CD4-positive, CD25-positive, alpha-beta regulatory T cell (primary cell): ENCODE measurements at regions not wholly inside any gene's neighbourhood (a gene's known extent, or its start where the extent isn't known, plus 50 kb on each side); places are given as distances from the start of the nearest gene placed in this dataset.
"Not testable (repeated sequence)": the region's sequence is repeated elsewhere in the genome, so short reads cannot be mapped to it uniquely, and the experiment has no call there.

Experiments
- ATAC-seq, 2 donors: fragments of 150-1000 bp; cut with Tn5 transposase; one replicate each; pipeline ENCODE4 v1.10.0; 2021; ENCODE audit warnings: low read depth in 2 of 2, moderate number of reproducible peaks in 2 of 2, moderate library complexity in 1 of 2
- DNase-seq, 3 donors: peaks; one replicate each; pipeline versions ENCODE4 v3.0.0 to v3.0.0-alpha.2; 2012 to 2022; ENCODE audit warnings: mixed read lengths in 1 of 3
- H3K27ac ChIP-seq: one replicate; pipeline ENCODE4 v1.7.0; 2013; ENCODE audit warnings: mild to moderate bottlenecking, low read length; ENCODE audit not compliant: insufficient read depth, poor library complexity, severe bottlenecking
- H3K27me3 ChIP-seq: one replicate; pipeline ENCODE4 v1.7.0; 2013; ENCODE audit warnings: low read length; ENCODE audit not compliant: control insufficient read depth, insufficient read depth
- H3K36me3 ChIP-seq: one replicate; pipeline ENCODE4 v1.7.0; 2013; ENCODE audit warnings: mild to moderate bottlenecking, low read length, moderate library complexity; ENCODE audit not compliant: control insufficient read depth, insufficient read depth
- H3K4me1 ChIP-seq: 2 replicates; pipeline ENCODE4 v1.7.0; 2013; ENCODE audit warnings: mild to moderate bottlenecking, low read length; ENCODE audit not compliant: insufficient read depth, control insufficient read depth, poor library complexity, severe bottlenecking
- H3K4me3 ChIP-seq: one replicate; pipeline ENCODE4 v1.7.0; 2013; ENCODE audit warnings: low read depth, mild to moderate bottlenecking, low read length, moderate library complexity
- H3K9me3 ChIP-seq, 2 experiments: 1 replicate in 1 of 2; 2 replicates in 1 of 2; pipeline ENCODE4 v1.7.0; 2013; ENCODE audit warnings: low read length in 2 of 2, mild to moderate bottlenecking in 1 of 2, moderate library complexity in 1 of 2; ENCODE audit not compliant: control insufficient read depth in 2 of 2
- H3K27ac Mint-ChIP-seq, 3 donors: one replicate each; pipeline ENCODE4 v1.8.0; 2020 to 2022; ENCODE audit warnings: mild to moderate bottlenecking in 3 of 3, mixed read lengths in 3 of 3, moderate library complexity in 2 of 3
- H3K27me3 Mint-ChIP-seq: one replicate; pipeline ENCODE4 v1.8.0; 2022; ENCODE audit warnings: mild to moderate bottlenecking, mixed read lengths
- H3K36me3 Mint-ChIP-seq: one replicate; pipeline ENCODE4 v1.8.0; 2020; ENCODE audit warnings: mixed read lengths
- H3K4me1 Mint-ChIP-seq, 4 donors: one replicate each; pipeline ENCODE4 v1.8.0; 2020 to 2022; ENCODE audit warnings: mixed read lengths in 4 of 4, mild to moderate bottlenecking in 1 of 4
- H3K4me3 Mint-ChIP-seq, 4 donors: one replicate each; pipeline ENCODE4 v1.8.0; 2020 to 2022; ENCODE audit warnings: mild to moderate bottlenecking in 4 of 4, mixed read lengths in 4 of 4, moderate library complexity in 3 of 4
- H3K9me3 Mint-ChIP-seq, 7 donors: one replicate each; pipeline ENCODE4 v1.8.0; 2020 to 2022; ENCODE audit warnings: mixed read lengths in 7 of 7, mild to moderate bottlenecking in 3 of 7, moderate library complexity in 2 of 7

- Mint-ChIP-seq H3K4me3 (no peak overlapping the region), H3K9me3 (no peaks in the 10 kb centered on the region), H3K27ac (peak overlapping the region in 1 of 3 donors; percentile 26), H3K36me3 (no peaks in the 10 kb centered on the region), H3K27me3 (peaks cover 31% of the 10 kb centered on the region), H3K4me1 (peaks cover 0 to 2% (median 0%) of the 10 kb centered on the region in 4 donors)
- H3K4me3 ChIP-seq: no peak overlapping the region
- H3K36me3 ChIP-seq: no peaks in the 10 kb centered on the region
- no peaks in the 10 kb centered on the region for H3K4me1 ChIP-seq
- H3K27me3 ChIP-seq: no peaks in the 10 kb centered on the region
- DNase-seq (no peak), ATAC-seq (no peak)
- no peaks in the 10 kb centered on the region for H3K9me3 ChIP-seq
- H3K27ac ChIP-seq: no peak overlapping the region
Observed at GRCh38 chr7:155237297-155237696, 60.4 kb upstream of the INSIG1 start.

- H3K4me1 ChIP-seq: no peaks in the 10 kb centered on the region
- no peak overlapping the region for H3K4me3 Mint-ChIP-seq
- no peak for ATAC-seq
- peaks cover 0 to 2% (median 0%) of the 10 kb centered on the region in 4 donors for H3K4me1 Mint-ChIP-seq
- no peaks in the 10 kb centered on the region for H3K36me3 ChIP-seq
- no peak for DNase-seq
- H3K4me3 ChIP-seq: no peak overlapping the region
- peaks cover 32% of the 10 kb centered on the region for H3K27me3 Mint-ChIP-seq
- H3K27ac Mint-ChIP-seq: no peak overlapping the region
- H3K27ac ChIP-seq: no peak overlapping the region
- H3K27me3 ChIP-seq: no peaks in the 10 kb centered on the region
- H3K36me3 Mint-ChIP-seq: no peaks in the 10 kb centered on the region
- no peaks in the 10 kb centered on the region for H3K9me3 ChIP-seq
- peaks cover 0 to under 1% (median 0%) of the 10 kb centered on the region in 7 donors for H3K9me3 Mint-ChIP-seq
Observed at GRCh38 chr7:155237730-155238129, 59.9 kb upstream of the INSIG1 start.

GRCh38 chr7:155239431-155240087, 58.1 kb upstream of the INSIG1 start:
- not testable (repeated sequence) for H3K4me1 Mint-ChIP-seq, H3K27ac Mint-ChIP-seq, H3K9me3 Mint-ChIP-seq, H3K27me3 ChIP-seq, H3K4me3 ChIP-seq, DNase-seq, H3K4me1 ChIP-seq, H3K36me3 Mint-ChIP-seq, H3K36me3 ChIP-seq, H3K4me3 Mint-ChIP-seq, ATAC-seq, H3K27ac ChIP-seq, H3K9me3 ChIP-seq
- peaks cover 40% of the 10 kb centered on the region for H3K27me3 Mint-ChIP-seq

- Histone ChIP-seq H3K9me3 (no peaks in the 10 kb centered on the region), H3K27me3 (no peaks in the 10 kb centered on the region), H3K4me1 (no peaks in the 10 kb centered on the region), H3K36me3 (no peaks in the 10 kb centered on the region), H3K4me3 (no peak overlapping the region), H3K27ac (no peak overlapping the region)
- ATAC-seq: no peak
- peak overlapping the region in 1 of 3 donors; percentile 70 for H3K27ac Mint-ChIP-seq
- H3K27me3 Mint-ChIP-seq: peaks cover 17% of the 10 kb centered on the region
- H3K36me3 Mint-ChIP-seq: no peaks in the 10 kb centered on the region
- no peak for DNase-seq
- no peaks in the 10 kb centered on the region for H3K4me1 Mint-ChIP-seq
- no peak overlapping the region for H3K4me3 Mint-ChIP-seq
- peaks cover 0 to 4% (median 0%) of the 10 kb centered on the region in 7 donors for H3K9me3 Mint-ChIP-seq
Observed at GRCh38 chr7:155244675-155245074, 53.0 kb upstream of the INSIG1 start.

- Mint-ChIP-seq H3K27me3 (peaks cover 14% of the 10 kb centered on the region), H3K4me1 (no peaks in the 10 kb centered on the region)
- H3K27me3 ChIP-seq: no peaks in the 10 kb centered on the region
Observed at GRCh38 chr7:155247479-155248365, 50.0 kb upstream of the INSIG1 start.

More at GRCh38 chr7:155247479-155248365, 50.0 kb upstream of the INSIG1 start:
- no peak overlapping the region for H3K27ac ChIP-seq
- no peak overlapping the region for H3K4me3 ChIP-seq
- Mint-ChIP-seq H3K4me3 (no peak overlapping the region), H3K9me3 (peaks cover 0 to 4% (median 0%) of the 10 kb centered on the region in 7 donors), H3K36me3 (no peaks in the 10 kb centered on the region), H3K27ac (no peak overlapping the region)
- no peaks in the 10 kb centered on the region for H3K36me3 ChIP-seq
- no peaks in the 10 kb centered on the region for H3K9me3 ChIP-seq
- ATAC-seq (no peak), DNase-seq (no peak)
- no peaks in the 10 kb centered on the region for H3K4me1 ChIP-seq
